IPS-NIHi11 (cell line): ENCODE measurements at regions not wholly inside any gene's neighbourhood (a gene's known extent, or its start where the extent isn't known, plus 50 kb on each side); places are given as distances from the start of the nearest gene placed in this dataset.

Source experiments
- DNase-seq: peaks from one replicate; pipeline ENCODE4 v3.0.0; 2012; ENCODE audit warnings: mixed read lengths, low spot score

DNA sequence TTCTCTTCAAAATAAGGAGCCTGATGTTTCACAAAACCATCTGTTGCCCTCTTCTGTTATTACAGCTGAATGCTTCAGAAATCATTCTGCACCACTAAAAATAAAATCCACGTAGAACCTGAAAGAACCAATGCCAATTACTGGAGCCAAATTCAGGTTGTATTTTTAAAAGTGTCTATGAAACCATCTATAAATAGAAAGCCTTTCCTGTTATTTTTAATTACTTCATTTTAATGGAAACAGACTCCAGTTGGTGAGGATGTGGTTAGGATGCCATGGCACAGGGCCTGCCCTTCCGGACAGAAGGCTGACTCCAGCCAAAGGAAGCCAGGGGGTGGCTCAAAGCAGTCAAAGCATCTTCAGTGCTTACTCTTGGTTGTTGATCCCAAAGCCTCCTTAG, 119.8 kb downstream of the TENT4A start:
- no peak for DNase-seq

DNA sequence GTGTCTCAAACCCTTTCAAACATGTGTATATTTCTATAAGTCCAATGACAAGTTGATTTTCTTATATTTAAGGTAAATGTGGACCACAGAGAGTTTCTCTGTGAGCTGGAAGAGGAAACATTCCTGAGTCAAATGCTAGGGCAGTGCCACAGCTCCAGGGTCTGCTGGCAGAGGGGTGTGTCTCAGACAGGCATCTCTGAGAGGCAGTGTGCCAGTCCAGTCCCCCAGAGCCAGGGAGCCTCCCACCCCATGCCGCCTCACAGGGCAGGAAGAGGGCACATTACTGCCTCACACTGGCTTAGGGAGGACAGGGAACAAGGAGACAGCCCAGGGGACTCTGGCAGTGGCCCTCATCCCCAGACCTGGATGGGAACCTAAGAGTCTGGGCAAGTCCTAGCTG, 120.2 kb downstream of the TENT4A start:
- no peak for DNase-seq

DNA sequence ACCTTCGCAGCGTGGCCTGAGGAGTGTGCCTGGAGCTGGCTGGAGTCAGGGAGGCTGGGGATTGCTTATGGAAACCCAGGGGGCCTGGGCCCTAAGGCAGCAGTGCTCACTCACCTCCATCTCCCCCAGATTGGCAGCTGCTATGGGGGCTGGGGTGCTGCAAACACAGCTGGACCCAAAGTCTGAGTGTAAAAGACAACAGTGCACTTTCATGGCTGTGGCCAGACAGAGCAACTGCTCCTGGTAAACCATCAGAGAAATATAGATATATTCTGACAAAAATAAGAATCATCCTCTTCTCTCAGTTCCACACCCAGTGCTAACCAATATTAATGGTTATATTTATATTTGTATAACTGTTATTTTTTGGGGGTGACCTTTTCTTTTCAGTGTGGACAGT, 123.9 kb downstream of the TENT4A start:
- DNase-seq: no peak

DNA sequence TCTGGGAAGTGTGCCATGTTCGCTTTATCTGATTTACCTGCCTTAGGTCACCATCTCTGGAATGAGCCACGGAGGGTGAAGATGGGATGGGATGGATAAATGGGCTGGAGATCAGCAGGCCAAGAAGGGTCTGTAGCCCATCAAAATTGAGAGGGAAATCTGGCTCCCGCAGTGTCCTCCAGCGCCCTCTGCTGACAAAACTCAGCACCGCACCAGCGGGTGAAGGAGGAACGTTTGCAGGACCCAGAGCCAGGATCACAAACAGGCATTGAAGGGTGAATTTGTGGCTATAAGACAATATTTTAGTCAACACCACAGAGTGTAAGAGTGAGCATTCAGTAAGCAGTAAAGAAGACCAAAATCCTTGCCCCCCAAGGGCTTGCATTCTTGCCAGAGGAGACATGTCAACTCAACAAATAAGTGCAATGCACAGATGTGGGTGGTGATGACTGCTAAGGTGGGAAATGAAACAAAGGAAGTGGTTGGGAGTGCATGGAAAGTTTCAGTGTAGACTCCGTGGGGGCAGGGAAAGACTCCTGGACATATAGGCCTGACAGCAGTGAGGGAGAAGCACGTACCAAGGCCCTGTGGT, 124.4 kb downstream of the TENT4A start:
- DNase-seq: peak; percentile 68

- no peak for DNase-seq
Observed at GRCh38 chr5:6838736-6839135, 125.5 kb downstream of the TENT4A start.

GRCh38 chr5:6840136-6840793, 127.0 kb downstream of the TENT4A start:
- DNase-seq: no peak

DNA sequence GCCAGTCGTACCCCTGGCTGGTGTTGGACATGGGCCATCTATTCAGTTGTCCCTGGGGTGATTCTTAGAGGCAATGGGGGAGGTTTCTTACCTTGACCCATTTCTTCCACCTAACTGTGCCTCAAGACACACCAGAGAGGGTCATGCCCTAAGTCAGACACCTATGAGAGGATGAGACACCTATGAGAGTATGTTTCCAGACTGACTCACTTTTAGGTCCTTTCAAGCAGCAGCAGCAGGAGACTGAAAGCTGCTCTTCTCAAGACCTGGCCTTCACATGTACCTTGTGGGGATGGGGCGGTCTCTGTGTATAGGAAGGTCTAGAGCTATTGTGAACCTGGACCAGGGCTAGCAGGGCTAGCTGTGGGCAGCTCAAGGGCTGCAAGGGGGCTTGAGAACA, 130.1 kb downstream of the TENT4A start:
- DNase-seq: no peak

GRCh38 chr5:6843821-6844220, 130.6 kb downstream of the TENT4A start:
- DNase-seq: no peak

DNA sequence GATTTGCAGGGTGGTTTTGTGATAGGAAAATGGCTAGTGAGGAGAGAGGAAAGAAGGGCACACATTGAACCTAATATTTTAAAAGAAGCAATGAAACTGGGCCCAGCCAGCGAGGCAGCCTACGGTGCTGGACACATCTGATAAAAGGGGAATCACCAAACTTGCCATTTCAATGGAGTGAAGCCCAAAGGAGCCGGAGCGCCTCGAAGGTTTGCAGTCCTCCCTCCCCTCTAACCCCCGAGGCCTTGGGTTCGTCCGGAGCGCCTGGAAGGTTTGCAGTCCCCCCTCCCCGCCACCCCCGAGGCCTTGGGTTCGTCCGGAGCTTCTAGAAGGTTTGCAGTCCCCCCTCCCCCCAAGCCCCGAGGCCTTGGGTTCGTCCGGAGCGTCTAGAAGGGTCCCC, 132.6 kb downstream of the TENT4A start:
- DNase-seq: no peak

DNA sequence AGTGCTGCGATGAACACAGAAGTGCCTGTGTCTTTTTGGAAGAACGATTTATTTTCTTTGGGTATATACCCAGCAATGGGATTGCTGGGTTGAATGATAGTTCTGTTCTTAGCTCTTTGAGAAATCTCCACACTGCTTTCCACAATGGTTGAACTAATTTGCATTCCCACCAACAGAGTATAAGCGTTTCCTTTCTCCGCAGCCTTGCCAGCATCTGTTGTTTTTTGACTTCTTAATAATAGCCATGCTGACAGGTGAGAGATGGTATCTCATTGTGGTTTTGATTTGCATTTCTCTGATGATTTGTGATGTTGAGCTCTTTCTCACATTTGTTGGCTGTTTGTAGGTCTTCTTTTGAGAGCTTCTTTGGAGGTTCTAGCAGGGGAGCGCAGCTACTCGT, 134.6 kb downstream of the TENT4A start:
- DNase-seq: no peak

DNA sequence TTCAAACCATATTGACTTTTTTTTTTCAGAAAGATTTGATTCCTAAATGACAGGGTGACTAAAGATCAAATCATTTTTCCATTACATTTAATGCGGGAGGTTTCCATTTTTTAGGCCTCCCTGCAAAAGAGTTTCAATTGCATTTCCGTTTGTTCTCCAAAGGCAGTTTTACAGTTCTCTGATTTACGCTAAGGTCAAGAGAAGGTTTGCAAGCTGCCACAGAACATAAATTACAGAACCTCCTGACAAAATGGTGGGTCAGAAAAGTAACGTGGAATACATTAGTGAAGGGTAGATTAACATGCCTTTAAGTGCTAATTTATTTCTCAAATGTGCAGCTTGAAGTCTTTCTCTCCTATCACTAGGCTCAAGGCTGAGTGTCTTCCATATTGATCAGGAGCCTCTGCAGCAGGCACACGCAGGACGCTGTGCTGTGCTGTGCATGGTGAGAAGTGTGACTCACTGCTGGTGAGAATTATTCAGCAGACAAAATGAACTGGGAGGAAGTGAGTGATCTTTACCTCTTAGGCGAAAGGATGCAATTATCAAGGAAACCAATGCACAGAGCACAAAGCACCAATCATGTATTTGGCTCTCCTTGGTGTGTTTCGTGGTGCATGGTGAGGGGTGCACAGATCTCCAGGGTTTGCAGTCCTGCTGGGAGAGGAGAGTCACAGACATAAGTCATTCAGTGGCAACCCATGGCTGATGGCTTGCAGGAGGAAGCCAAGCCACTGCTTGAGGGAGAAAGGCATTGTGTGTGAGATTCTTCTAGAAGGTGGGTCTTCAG, 136.3 kb downstream of the TENT4A start:
- no peak for DNase-seq

DNA sequence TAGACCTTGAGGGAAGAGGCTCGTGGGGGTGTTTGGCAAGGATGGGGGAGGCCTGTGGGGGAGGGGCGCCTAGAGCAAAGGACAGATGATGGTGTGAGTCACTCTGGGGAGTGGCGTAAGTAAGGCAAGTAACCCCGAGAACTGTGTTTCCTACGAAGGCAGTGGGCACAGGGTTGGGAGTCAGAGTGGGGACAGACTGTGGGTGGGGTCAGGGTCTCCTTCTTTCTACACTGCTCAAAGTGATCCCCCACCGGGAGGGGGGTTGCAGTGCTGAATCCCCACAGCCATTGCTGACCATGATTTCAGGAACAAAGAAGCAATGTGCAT, 136.8 kb downstream of the TENT4A start:
- no peak for DNase-seq

GRCh38 chr5:6856653-6857052, 143.4 kb downstream of the TENT4A start:
- DNase-seq: no peak

GRCh38 chr5:6858419-6858818, 145.2 kb downstream of the TENT4A start:
- DNase-seq: no peak

DNA sequence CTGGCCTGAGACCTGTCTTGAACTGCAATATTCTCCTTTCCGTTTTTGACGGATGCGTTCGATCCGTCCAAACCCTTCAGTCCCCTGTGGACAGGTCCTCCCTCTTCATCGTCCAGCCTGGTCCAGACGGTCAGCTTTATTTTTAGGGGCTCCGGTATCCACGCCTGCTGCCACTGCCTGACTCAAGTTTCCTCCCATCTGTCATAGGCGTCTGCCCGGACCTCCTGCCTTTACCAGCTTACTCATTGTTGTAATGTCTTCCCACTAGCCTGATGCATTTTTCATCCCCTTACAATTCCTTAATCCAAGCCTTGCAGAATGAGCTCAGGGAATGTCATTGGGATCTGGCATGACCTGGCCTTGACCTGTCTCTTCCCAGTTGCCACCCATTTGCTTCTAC, 145.8 kb downstream of the TENT4A start:
- no peak for DNase-seq

GRCh38 chr5:6859951-6860638, 146.9 kb downstream of the TENT4A start:
- no peak for DNase-seq

GRCh38 chr5:6861036-6861435, 147.8 kb downstream of the TENT4A start:
- DNase-seq: no peak

GRCh38 chr5:6861667-6862066, 148.4 kb downstream of the TENT4A start:
- no peak for DNase-seq

GRCh38 chr5:6862306-6862705, 149.1 kb downstream of the TENT4A start:
- DNase-seq: no peak

GRCh38 chr5:6867712-6868111, 154.5 kb downstream of the TENT4A start:
- no peak for DNase-seq

GRCh38 chr5:6868171-6868570, 154.9 kb downstream of the TENT4A start:
- DNase-seq: no peak

- DNase-seq: no peak
Observed at GRCh38 chr5:6868575-6869215, 155.5 kb downstream of the TENT4A start.

- no peak for DNase-seq
Observed at GRCh38 chr5:6869677-6870076, 156.4 kb downstream of the TENT4A start.
